ENCODE measurements at regions not wholly inside any gene's neighbourhood (a gene's known extent, or its start where the extent isn't known, plus 50 kb on each side); places are given as distances from the start of the nearest gene placed in this dataset.

DNA sequence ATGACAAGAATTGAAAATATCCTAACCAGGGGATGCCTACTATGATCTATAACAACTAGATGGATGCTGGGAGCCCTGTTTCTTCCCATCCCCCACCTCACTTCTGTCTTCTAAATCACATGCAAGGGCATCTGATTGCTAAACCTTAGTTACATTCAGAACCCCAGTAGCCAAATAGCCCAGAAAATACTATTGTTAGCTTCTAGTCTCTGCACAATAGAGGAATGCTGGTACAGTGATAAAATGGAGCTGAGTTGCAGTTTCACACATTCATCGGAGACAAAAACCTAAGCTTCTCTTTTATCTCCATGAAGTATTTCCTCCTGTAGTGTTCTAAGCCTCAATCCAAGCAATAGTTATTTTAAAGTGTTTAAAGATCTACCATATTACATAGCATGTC is 942.9 kb downstream of the RPS29 start:
- Histone ChIP-seq H3K27ac (ENCODE audit: low read depth, low read length, poor library complexity, severe bottlenecking) (no peak overlapping the region), H3K36me3 (ENCODE audit: insufficient read depth, low read length, poor library complexity, severe bottlenecking) (no peaks in the 10 kb centered on the region), H3K4me1 (ENCODE audit: insufficient read depth, low read length, poor library complexity, severe bottlenecking) (no peaks in the 10 kb centered on the region), H3K4me3 (ENCODE audit: low read depth, low read length, poor library complexity, severe bottlenecking) (no peak overlapping the region), H3K9me3 (ENCODE audit: low read depth, low read length, poor library complexity, severe bottlenecking) (no peaks in the 10 kb centered on the region), H3K27me3 (replicated peaks; ENCODE audit: insufficient read depth, low read depth, low read length, poor library complexity) (no peaks in the 10 kb centered on the region)
- intact Hi-C loops (cut with micrococcal nuclease; ENCODE audit: unreplicated experiment) = no loop called here
- DNase-seq (ENCODE audit: low spot score) = no peak
- POLR2A ChIA-PET (ENCODE audit: low non-redundant PET) = no interaction called here
- CTCF ChIA-PET = no interaction called here
- BruUV-seq (replicated peaks) = no TSS peak
- no peak for TF ChIP-seq EZH2 (IDR thresholded peaks at IDR 0.05; ENCODE audit: borderline replicate concordance, low read depth, low read length, poor library complexity, severe bottlenecking)
- TF ChIP-seq, protein P1, sequence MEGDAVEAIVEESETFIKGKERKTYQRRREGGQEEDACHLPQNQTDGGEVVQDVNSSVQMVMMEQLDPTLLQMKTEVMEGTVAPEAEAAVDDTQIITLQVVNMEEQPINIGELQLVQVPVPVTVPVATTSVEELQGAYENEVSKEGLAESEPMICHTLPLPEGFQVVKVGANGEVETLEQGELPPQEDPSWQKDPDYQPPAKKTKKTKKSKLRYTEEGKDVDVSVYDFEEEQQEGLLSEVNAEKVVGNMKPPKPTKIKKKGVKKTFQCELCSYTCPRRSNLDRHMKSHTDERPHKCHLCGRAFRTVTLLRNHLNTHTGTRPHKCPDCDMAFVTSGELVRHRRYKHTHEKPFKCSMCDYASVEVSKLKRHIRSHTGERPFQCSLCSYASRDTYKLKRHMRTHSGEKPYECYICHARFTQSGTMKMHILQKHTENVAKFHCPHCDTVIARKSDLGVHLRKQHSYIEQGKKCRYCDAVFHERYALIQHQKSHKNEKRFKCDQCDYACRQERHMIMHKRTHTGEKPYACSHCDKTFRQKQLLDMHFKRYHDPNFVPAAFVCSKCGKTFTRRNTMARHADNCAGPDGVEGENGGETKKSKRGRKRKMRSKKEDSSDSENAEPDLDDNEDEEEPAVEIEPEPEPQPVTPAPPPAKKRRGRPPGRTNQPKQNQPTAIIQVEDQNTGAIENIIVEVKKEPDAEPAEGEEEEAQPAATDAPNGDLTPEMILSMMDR (conservative IDR thresholded peaks at IDR 0.05; ENCODE audit: low read depth, low read length) = no peak

- intact Hi-C loops (cut with micrococcal nuclease; ENCODE audit: unreplicated experiment) = no loop called here
Measured at GRCh38 chr14:48628870-48629269, 953.5 kb upstream of the MDGA2 start.

GRCh38 chr14:48622980-48623379 is 947.6 kb upstream of the MDGA2 start:
- no peak for TF ChIP-seq EZH2 (IDR thresholded peaks at IDR 0.05; ENCODE audit: borderline replicate concordance, low read depth, low read length, poor library complexity, severe bottlenecking)
- TF ChIP-seq, protein P1 (conservative IDR thresholded peaks at IDR 0.05; ENCODE audit: low read depth, low read length) = no peak
- CTCF ChIA-PET = no interaction called here
- H3K9me3 ChIP-seq (ENCODE audit: low read depth, low read length, poor library complexity, severe bottlenecking) = no peaks in the 10 kb centered on the region
- POLR2A ChIA-PET (ENCODE audit: low non-redundant PET) = no interaction called here
- no TSS peak for BruUV-seq (replicated peaks)
- H3K27ac ChIP-seq (ENCODE audit: low read depth, low read length, poor library complexity, severe bottlenecking) = no peak overlapping the region
- DNase-seq (ENCODE audit: low spot score) = no peak
- intact Hi-C loops (cut with micrococcal nuclease; ENCODE audit: unreplicated experiment) = no loop called here
- no peaks in the 10 kb centered on the region for H3K27me3 ChIP-seq (replicated peaks; ENCODE audit: insufficient read depth, low read depth, low read length, poor library complexity)
- H3K36me3 ChIP-seq (ENCODE audit: insufficient read depth, low read length, poor library complexity, severe bottlenecking) = no peaks in the 10 kb centered on the region
- H3K4me3 ChIP-seq (ENCODE audit: low read depth, low read length, poor library complexity, severe bottlenecking) = no peak overlapping the region
- H3K4me1 ChIP-seq (ENCODE audit: insufficient read depth, low read length, poor library complexity, severe bottlenecking) = peaks cover 11% of the 10 kb centered on the region

More at GRCh38 chr14:48628870-48629269, 953.5 kb upstream of the MDGA2 start:
- no peak overlapping the region for H3K27ac ChIP-seq (ENCODE audit: low read depth, low read length, poor library complexity, severe bottlenecking)
- ChIA-PET CTCF (no interaction called here), POLR2A (ENCODE audit: low non-redundant PET) (no interaction called here)
- DNase-seq (ENCODE audit: low spot score) = no peak
- no TSS peak for BruUV-seq (replicated peaks)
- H3K9me3 ChIP-seq (ENCODE audit: low read depth, low read length, poor library complexity, severe bottlenecking) = no peaks in the 10 kb centered on the region
- H3K4me1 ChIP-seq (ENCODE audit: insufficient read depth, low read length, poor library complexity, severe bottlenecking) = no peaks in the 10 kb centered on the region
- H3K4me3 ChIP-seq (ENCODE audit: low read depth, low read length, poor library complexity, severe bottlenecking) = no peak overlapping the region
- no peaks in the 10 kb centered on the region for H3K36me3 ChIP-seq (ENCODE audit: insufficient read depth, low read length, poor library complexity, severe bottlenecking)
- no peak for TF ChIP-seq EZH2 (IDR thresholded peaks at IDR 0.05; ENCODE audit: borderline replicate concordance, low read depth, low read length, poor library complexity, severe bottlenecking)
- TF ChIP-seq, protein P1 (conservative IDR thresholded peaks at IDR 0.05; ENCODE audit: low read depth, low read length) = no peak
- H3K27me3 ChIP-seq (replicated peaks; ENCODE audit: insufficient read depth, low read depth, low read length, poor library complexity) = no peaks in the 10 kb centered on the region
